DMS 273 treated with DMSO at 0.1 percent for 48 hours (cell line): ENCODE measurements at regions not wholly inside any gene's neighbourhood (a gene's known extent, or its start where the extent isn't known, plus 50 kb on each side); places are given as distances from the start of the nearest gene placed in this dataset.
"Not testable (repeated sequence)": the region's sequence is repeated elsewhere in the genome, so short reads cannot be mapped to it uniquely, and the experiment has no call there.

ENCODE experiments used
- DNase-seq: peaks from one replicate; lab custom pipeline; 2025; lab: John Stamatoyannopoulos, UW

GRCh38 chr14:86796221-86797074 lies 1196.5 kb downstream of the GALC start:
- DNase-seq: no peak

DNA sequence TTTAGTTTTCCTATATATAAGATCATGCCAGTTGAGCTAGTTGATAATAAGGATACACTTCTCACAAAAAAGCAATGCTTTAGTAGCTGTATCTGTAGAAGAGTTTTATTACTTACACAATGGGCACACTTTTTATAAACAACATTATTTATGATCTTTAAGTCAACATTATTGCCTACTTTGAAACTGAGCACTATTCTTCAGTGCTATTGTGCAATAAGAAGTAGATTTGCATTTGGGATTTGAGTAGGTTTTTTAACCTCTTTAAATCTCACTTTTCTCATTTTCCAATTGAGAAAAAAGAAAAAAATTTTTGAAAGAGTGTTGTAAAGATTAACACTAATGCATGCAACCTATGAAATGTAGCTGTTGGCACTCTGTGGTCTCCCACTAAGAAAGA lies 1198.3 kb downstream of the GALC start:
- DNase-seq: no peak

DNA sequence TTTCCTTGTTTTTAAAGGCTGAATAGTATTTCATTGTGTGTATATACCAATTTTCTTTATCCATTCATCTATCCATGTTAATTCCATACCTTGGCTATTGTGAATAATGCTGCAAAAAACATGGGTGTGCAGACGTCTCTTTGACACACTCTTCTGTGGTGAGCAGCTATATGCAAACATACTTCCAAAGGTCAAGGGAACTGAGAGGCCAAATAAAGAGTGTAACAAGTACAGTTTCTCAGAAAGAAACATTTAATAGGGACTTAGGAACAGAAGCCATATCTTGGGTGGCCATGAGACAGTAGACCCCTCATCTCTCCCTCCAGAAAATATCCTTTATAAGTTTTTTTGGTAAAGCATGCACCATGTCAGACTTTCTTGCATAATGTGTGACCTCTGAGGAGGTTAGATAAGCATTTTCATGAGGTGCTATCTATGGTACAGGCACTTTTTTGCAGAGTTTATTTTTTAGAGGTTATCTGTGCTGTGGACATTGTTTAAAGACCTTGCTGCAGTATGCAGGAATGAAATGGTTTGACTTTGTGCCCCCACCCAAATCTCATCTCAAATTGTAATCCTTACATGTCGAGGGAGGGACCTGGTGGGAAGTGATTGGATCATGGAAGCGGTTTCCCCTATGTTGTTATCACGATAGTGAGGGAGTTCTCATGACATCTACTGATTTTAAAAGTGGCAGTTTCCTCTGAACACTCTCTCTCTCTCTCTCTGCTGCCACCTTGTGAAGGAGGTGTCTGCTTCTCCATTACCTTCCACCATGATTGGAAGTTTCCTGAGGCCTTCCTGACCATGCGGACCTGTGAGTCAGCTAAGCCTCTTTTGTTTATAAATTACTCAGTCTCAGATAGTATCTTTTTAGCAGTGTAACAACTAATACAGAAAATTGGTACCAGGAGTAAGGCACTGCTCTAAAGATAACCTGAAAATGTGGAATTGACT lies 1202.3 kb downstream of the GALC start:
- no peak for DNase-seq

DNA sequence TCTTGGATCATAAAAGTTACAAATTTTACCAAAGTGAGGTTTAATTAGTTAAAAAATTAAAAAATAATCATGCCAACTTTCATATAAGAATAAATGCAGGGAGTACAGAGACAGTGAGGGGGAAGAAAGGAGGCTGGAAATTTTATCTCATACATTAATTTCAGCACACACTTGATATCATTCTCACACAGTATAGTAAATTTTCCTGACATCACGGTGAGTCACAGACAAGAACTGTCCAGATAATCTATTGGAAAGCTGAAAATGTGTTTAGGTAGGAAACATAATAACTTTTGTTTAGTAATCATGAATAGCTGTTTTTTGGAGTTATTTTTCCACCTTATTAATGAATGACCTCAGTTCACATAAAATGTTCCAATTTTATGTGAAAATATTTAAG lies 1204.8 kb downstream of the GALC start:
- DNase-seq: no peak

DNA sequence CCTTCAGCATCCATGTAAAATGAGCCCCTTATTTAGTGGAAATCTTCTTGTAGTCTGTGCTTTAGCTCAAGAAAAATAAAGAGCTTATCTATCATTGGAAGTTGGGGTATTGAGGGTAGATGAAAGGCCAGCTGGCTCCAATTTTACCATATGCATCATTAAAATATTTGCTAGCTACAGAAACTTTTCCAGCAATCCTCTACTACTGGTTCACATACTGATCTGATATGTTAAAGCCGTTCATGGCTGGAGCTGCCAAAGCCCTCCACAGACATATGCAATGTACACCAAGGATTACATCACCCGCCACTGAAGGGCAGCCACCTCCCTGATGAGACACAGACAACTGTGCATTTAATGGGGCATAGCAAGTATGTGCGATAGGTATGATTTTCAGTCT lies 1205.3 kb downstream of the GALC start:
- no peak for DNase-seq

DNA sequence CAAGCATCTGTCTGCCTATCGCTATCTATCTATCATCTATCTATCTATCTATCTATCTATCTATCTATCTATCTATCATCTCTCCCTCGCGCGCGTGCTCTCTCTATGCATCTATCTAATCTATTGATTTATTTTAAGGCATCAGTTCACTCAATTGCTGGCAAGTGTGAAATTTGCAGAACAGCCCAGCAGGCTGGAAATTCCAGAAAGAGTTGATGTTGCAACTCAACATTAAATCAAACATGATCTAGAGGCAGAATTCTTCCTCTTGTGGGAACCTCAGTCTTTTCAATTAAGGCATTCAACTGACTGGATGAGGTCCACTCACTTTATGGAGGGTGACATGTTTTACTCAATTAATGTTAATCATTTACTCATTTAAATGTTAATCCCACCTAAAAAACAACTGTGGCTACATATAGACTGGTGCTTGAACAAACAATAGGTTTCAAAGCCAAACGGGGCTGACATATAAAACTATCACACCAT lies 1210.8 kb downstream of the GALC start:
- no peak for DNase-seq

DNA sequence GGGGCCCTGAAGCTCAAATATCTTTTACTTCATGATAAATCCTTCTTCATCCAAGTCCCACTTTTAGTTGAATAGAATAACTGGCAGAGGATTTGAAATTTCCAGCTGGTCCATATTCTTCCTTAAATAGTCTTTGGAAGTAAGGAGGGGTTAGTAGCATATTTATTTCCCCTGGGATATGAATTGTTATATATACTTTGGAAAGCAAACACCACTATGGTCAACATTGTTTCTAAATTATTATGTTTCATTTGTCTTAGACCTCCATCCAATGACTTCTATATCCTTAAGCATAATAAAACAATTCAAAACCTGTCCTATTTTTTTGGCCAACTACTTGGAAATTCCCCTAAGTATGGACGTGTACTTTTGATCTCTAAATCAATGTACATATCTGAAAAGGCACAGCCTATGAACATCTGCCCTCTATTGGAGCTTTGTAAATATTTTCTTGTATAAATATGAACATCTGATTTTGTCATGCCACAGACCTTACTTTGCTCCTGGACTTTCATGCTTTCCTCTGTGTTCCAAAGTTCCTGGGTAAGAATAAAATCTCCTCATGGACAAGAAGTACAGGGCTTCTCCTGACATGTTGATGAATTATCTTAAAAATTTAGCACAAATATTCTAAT lies 1212.0 kb downstream of the GALC start:
- no peak for DNase-seq

DNA sequence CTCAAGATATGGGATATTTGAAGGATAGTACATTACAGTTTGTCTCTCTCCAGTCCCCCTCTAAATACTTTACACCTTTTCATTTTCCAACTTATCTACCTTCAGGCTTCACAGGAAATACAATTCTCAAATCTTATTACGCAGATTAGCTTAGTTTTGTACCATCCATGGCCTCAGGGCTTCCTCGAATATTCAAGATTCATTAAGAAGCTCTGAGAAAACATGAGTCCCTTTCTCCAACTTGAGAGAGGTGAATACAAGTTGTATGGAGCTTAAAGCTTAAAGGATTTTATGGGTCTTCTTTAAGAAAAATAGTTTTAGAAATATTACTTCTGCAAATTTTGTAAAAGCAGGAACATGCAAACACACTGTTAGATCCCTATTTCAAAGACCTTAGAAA lies 1212.5 kb downstream of the GALC start:
- DNase-seq: no peak

- no peak for DNase-seq
Measured at GRCh38 chr14:86779416-86779815, 1213.6 kb downstream of the GALC start.

DNA sequence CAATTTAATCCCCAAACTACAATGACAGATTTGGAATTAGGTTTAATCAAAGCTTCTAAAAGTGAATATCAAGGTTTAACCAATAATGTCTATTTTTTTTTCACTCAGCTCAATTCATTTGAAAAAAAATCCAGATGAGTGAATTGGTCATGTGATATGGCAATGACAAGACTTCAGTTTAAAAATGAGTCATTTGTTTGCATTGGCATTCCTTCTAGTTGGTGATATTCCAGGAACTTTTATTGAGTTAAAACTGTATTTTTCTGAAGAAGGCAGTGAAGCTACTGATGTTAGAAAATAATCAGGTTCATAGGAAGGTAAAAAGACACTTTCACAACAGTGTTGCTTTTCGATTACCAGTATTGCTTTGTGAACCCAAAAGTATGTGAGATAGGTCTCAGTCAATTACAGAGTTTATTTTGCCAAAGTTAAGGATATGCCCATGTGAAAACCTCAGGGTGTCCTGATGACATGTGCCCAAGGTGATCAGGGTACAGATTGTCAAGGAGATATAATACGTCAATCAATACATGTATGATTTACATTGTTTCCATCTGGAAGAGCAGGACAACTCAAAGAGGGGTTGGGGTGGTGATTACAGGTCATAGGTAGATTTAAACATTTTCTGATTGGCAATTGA lies 1214.9 kb downstream of the GALC start:
- no peak for DNase-seq

DNA sequence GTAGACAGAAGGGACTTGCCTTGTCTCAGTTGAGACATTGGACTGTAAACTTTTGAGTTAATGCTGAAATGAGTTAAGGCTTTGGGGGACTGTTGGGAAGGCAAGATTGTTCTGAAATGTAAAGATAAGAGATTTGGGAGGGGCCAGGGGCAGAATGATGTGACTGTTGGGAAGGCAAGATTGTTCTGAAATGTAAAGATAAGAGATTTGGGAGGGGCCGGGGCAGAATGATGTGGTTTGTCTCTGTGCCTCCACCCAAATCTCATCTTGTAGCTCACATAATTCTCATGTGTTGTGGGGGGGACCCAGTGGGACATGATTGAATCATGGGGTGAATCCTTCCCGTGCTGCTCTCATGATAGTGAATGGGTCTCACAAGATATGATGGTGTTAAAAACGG lies 1217.1 kb downstream of the GALC start:
- DNase-seq: not testable (repeated sequence)

DNA sequence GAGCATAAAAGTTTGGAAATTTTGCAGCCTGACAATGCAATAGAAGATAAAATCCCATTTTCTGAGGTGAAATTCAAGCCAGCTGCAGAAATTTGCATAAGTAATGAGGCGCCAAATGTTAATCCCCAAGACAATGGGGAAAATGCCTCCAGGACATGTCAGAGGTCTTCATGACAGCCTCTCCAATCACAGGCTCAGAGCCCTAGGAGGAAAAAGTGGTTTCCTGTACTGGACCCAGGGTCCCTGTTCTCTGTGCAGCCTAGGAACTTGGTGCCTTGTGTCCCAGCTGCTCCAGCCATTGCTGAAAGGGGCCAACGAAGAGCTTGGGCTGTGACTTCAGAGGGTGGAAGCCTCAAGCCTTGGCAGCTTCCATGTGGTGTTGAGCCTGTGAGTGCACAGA lies 1218.1 kb downstream of the GALC start:
- DNase-seq: no peak

- DNase-seq: no peak
Measured at GRCh38 chr14:86772075-86772474, 1220.9 kb downstream of the GALC start.

DNA sequence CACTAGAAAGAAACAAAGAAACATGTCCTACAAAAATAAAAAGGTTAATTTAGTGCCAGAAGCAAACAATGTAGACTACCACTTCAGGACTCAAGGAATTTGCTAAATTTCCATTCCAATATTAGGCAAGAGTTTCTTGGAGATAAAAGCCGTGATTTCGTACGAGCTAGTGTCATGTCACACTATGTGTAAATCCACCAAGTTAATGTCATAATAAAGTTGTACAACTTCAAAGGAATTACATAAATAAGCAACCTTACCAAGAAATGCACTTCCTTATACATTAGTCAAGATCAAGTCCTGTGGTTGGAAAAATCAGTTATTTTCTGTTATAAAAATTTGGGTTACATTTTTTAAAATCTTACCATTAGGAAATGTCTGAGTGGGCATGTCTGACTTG lies 1222.8 kb downstream of the GALC start:
- no peak for DNase-seq

- no peak for DNase-seq
Measured at GRCh38 chr14:86766469-86766868, 1226.5 kb downstream of the GALC start.

DNA sequence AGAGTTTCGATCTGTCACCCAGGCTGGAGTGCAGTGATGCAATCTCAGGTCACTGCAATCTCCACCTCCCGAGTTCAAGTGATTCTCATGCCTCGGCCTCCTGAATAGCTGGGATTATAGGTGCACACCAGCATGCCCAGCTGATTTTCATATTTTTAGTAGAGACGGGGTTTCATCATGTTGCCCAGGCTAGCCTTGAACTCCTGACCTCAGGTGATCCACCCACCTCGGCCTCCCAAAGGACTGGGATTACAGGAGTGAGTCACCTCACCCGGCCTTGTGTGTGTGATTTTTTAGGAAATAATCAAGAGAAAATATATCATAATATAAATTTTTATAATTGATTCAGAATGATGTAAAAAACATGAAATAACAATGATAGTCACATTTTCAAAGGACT lies 1231.4 kb downstream of the GALC start:
- no peak for DNase-seq

DNA sequence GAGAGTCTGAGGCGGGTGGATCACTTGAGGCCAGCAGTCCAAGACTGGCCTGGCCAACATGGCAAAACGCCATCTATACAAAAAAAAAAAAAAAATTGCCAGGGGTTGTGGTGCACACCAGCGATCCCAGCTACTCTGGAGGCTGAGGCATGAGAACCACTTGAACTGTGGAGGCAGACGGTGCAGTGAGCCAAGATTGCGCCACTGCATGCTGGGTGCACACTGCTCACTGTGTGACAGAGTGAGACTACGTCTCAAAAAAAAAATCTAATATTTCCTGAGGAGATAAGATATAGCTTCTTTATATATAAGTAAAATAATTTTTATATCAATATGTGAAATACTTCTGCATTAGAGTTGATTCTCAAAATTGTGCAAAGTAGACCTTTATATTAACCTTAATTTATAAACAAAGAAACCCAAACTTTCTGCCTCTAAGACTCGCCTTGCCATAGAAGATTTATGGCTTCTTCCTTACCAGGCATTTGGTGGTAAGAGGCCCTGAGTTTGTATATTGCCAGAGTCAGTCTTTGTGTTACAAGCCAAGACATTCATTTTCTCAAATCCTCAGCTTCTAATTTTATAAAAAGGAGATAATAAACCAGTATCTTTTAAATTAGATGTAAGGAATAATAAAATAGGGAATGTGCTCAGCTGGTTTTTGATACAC lies 1226.7 kb downstream of the FLRT2 start:
- DNase-seq: no peak

GRCh38 chr14:86750488-86750887 lies 1220.5 kb downstream of the FLRT2 start:
- not testable (repeated sequence) for DNase-seq

- DNase-seq: no peak
Measured at GRCh38 chr14:86739761-86740160, 1209.8 kb downstream of the FLRT2 start.

- not testable (repeated sequence) for DNase-seq
Measured at GRCh38 chr14:86731427-86731826, 1201.5 kb downstream of the FLRT2 start.

DNA sequence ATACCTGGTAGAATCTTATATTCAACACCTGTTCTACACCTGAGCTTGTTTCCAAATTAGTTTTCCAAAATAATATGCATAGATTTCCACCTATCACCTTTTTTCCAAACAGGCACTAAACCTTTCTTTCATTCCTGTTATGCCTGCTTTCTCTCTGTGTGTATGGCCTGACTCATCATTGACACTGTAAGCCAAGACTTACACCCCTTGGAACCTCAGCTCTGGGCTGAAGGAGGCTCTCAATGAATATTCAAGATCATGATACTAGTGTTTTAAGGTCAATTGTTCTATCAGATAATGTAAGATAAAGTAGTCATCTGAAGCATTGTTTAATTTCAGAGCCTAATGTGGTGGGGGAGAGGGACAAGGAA lies 1193.3 kb downstream of the FLRT2 start:
- DNase-seq: no peak
